ENCODE measurements at regions not wholly inside any gene's neighbourhood (a gene's known extent, or its start where the extent isn't known, plus 50 kb on each side); places are given as distances from the start of the nearest gene placed in this dataset.
"Not testable (repeated sequence)": the region's sequence is repeated elsewhere in the genome, so short reads cannot be mapped to it uniquely, and the experiment has no call there.

- no peak for DNase-seq (ENCODE audit: low read depth in 2 of 2)
Observed at GRCh38 chr4:179248821-179249220, 1806.6 kb upstream of the AGA start.

- DNase-seq (ENCODE audit: low read depth in 2 of 2), result no peak
Observed at GRCh38 chr4:179268791-179269190, 1826.6 kb upstream of the AGA start.

GRCh38 chr4:179272282-179272681, 1830.0 kb upstream of the AGA start:
- DNase-seq (ENCODE audit: low read depth in 2 of 2), result no peak

GRCh38 chr4:179278647-179279046, 1836.4 kb upstream of the AGA start:
- no peak for DNase-seq (ENCODE audit: low read depth in 2 of 2)

GRCh38 chr4:179285696-179286095, 1843.5 kb upstream of the AGA start:
- DNase-seq (ENCODE audit: low read depth in 2 of 2), result no peak

GRCh38 chr4:179291657-179292056, 1849.4 kb upstream of the AGA start:
- DNase-seq (ENCODE audit: low read depth in 2 of 2), result no peak

- DNase-seq (ENCODE audit: low read depth in 2 of 2), result no peak
Observed at GRCh38 chr4:179292468-179292867, 1850.2 kb upstream of the AGA start.

- DNase-seq (ENCODE audit: low read depth in 2 of 2), result no peak
Observed at GRCh38 chr4:179307297-179308136, 1865.3 kb upstream of the AGA start.

GRCh38 chr4:179313823-179314222, 1871.6 kb upstream of the AGA start:
- DNase-seq (ENCODE audit: low read depth in 2 of 2), result no peak

GRCh38 chr4:179325181-179325580, 1882.9 kb upstream of the AGA start:
- no peak for DNase-seq (ENCODE audit: low read depth in 2 of 2)

GRCh38 chr4:179328627-179329026, 1886.4 kb upstream of the AGA start:
- no peak for DNase-seq (ENCODE audit: low read depth in 2 of 2)

GRCh38 chr4:179331362-179331761, 1889.1 kb upstream of the AGA start:
- DNase-seq (ENCODE audit: low read depth in 2 of 2), result no peak

GRCh38 chr4:179344861-179345260, 1902.6 kb upstream of the AGA start:
- no peak for DNase-seq (ENCODE audit: low read depth in 2 of 2)

GRCh38 chr4:179352221-179352620, 1910.0 kb upstream of the AGA start:
- no peak for DNase-seq (ENCODE audit: low read depth in 2 of 2)

- no peak for DNase-seq (ENCODE audit: low read depth in 2 of 2)
Observed at GRCh38 chr4:179353786-179354185, 1911.5 kb upstream of the AGA start.

- no peak for DNase-seq (ENCODE audit: low read depth in 2 of 2)
Observed at GRCh38 chr4:179361978-179362486, 1919.8 kb upstream of the AGA start.

- DNase-seq (ENCODE audit: low read depth in 2 of 2), result not testable (repeated sequence)
Observed at GRCh38 chr4:179365932-179366331, 1923.7 kb upstream of the AGA start.

GRCh38 chr4:179372242-179372641, 1930.0 kb upstream of the AGA start:
- DNase-seq (ENCODE audit: low read depth in 2 of 2), result no peak

- DNase-seq (ENCODE audit: low read depth in 2 of 2), result no peak
Observed at GRCh38 chr4:179372746-179373145, 1930.5 kb upstream of the AGA start.

- DNase-seq (ENCODE audit: low read depth in 2 of 2), result not testable (repeated sequence)
Observed at GRCh38 chr4:179378847-179379246, 1936.6 kb upstream of the AGA start.

GRCh38 chr4:179392787-179393186, 1950.5 kb upstream of the AGA start:
- no peak for DNase-seq (ENCODE audit: low read depth in 2 of 2)

GRCh38 chr4:179398414-179398813, 1956.2 kb upstream of the AGA start:
- DNase-seq (ENCODE audit: low read depth in 2 of 2), result no peak

GRCh38 chr4:179399054-179399782, 1957.0 kb upstream of the AGA start:
- no peak for DNase-seq (ENCODE audit: low read depth in 2 of 2)
